AG10803 (cell line): ENCODE measurements at regions not wholly inside any gene's neighbourhood (a gene's known extent, or its start where the extent isn't known, plus 50 kb on each side); places are given as distances from the start of the nearest gene placed in this dataset.

ENCODE experiments used
- DNase-seq: peaks from one replicate; pipeline ENCODE4 v3.0.0; 2010; ENCODE audit warnings: low read depth
- H3K4me3 ChIP-seq: 2 replicates; pipeline ENCODE4 v1.5.1; 2011; ENCODE audit warnings: mild to moderate bottlenecking, low read length, control low read depth
- TF ChIP-seq, protein P1 (sequence below): conservative IDR thresholded peaks from 2 replicates; pipeline ENCODE4 v1.5.1; 2011; ENCODE audit warnings: mild to moderate bottlenecking, low read length, control low read depth, inconsistent platforms

- DNase-seq, result no peak
- TF ChIP-seq, protein P1, sequence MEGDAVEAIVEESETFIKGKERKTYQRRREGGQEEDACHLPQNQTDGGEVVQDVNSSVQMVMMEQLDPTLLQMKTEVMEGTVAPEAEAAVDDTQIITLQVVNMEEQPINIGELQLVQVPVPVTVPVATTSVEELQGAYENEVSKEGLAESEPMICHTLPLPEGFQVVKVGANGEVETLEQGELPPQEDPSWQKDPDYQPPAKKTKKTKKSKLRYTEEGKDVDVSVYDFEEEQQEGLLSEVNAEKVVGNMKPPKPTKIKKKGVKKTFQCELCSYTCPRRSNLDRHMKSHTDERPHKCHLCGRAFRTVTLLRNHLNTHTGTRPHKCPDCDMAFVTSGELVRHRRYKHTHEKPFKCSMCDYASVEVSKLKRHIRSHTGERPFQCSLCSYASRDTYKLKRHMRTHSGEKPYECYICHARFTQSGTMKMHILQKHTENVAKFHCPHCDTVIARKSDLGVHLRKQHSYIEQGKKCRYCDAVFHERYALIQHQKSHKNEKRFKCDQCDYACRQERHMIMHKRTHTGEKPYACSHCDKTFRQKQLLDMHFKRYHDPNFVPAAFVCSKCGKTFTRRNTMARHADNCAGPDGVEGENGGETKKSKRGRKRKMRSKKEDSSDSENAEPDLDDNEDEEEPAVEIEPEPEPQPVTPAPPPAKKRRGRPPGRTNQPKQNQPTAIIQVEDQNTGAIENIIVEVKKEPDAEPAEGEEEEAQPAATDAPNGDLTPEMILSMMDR, result no peak
- no peak overlapping the region for H3K4me3 ChIP-seq
These were observed 238.5 kb upstream of the AKR1E2 start for GRCh38 chr10:4587466-4587865.

- TF ChIP-seq, protein P1, result no peak
- peak; percentile 85 for DNase-seq
These were observed 239.2 kb upstream of the AKR1E2 start for GRCh38 chr10:4586776-4587175.

DNA sequence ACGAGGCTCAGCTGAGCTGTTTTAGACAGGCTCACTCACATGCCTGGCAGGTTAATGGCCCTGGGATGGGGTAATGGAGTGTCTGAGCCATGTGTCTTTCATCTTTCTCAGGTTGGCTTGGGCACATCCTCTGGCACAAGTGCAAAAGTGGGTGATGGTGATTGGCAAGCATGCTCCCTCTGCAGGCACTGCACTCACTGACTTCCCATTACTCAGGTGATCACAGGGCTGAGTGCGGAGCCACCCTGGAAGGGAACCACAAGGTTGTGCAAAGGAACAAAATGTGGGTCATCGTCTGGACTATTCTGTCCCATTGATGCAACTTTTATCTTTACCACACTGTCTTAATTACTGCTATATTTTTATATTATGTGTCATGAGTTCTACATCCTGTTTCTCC is 244.1 kb upstream of the AKR1E2 start:
- DNase-seq, result no peak
- no peak overlapping the region for H3K4me3 ChIP-seq
- TF ChIP-seq, protein P1, result no peak

More at GRCh38 chr10:4586776-4587175, 239.2 kb upstream of the AKR1E2 start:
- no peak overlapping the region for H3K4me3 ChIP-seq

GRCh38 chr10:4579844-4580243 is 246.2 kb upstream of the AKR1E2 start:
- TF ChIP-seq, protein P1, result no peak
- DNase-seq, result no peak
- no peak overlapping the region for H3K4me3 ChIP-seq

DNA sequence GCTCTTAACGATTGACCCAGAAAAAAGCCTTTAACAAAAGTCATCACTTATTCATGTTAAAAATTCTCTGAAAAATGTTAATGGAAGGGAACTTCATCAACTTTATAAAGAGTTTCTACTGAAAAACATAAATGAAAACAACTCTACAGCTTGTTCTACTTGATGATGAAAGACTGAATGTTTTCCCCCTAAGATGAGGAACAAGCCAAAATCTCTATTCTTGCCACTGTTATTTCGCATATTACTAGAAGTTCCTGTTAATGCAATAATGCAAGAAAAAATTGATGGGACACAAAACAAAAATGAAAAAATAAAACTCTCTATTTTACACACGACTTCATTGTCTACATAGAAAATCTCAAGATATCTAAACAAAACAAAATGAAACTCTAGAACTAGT is 249.8 kb upstream of the AKR1E2 start:
- DNase-seq, result no peak
- H3K4me3 ChIP-seq, result no peak overlapping the region
- TF ChIP-seq, protein P1, result no peak

DNA sequence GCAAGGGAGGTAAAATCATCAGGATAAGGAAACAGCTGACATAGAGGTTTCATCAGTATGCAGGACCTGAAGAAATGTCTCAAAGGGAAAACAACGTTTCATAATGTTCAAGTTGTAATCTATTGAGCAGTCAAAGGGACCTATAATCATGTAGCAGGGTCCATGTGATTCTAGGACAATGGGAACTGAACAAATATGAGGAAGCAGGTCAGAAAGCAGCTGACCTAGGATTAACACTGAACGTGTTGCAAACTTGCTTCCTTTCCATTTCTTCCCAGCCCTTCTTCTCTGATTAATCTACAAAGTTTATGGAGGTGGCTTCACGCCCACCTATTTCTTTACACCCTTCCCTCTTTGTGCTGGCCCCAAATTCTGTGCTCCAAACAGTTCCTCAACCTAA is 256.9 kb upstream of the AKR1E2 start:
- H3K4me3 ChIP-seq, result no peak overlapping the region
- TF ChIP-seq, protein P1, result no peak
- DNase-seq, result no peak

- TF ChIP-seq, protein P1, result no peak
- no peak for DNase-seq
These were observed 257.3 kb upstream of the AKR1E2 start for GRCh38 chr10:4568731-4569130.

More at GRCh38 chr10:4568731-4569130, 257.3 kb upstream of the AKR1E2 start:
- no peak overlapping the region for H3K4me3 ChIP-seq
